NCI-H2171 (cell line): ENCODE measurements at regions not wholly inside any gene's neighbourhood (a gene's known extent, or its start where the extent isn't known, plus 50 kb on each side); places are given as distances from the start of the nearest gene placed in this dataset.
A peak's percentile ranks its signal among the peaks of the same experiment; 100 is the strongest.

Experiments
- DNase-seq: peaks from one replicate; lab custom pipeline; 2025; lab: John Stamatoyannopoulos, UW

- peak; percentile 68 for DNase-seq
Measured at GRCh38 chr7:10889266-10889898, 84.3 kb upstream of the PHF14 start.

- DNase-seq = peak; percentile 8
Measured at GRCh38 chr7:10908600-10908999, 65.1 kb upstream of the PHF14 start.

GRCh38 chr7:10910447-10910846, 63.2 kb upstream of the PHF14 start:
- no peak for DNase-seq

- no peak for DNase-seq
Measured at GRCh38 chr7:10912077-10912476, 61.6 kb upstream of the PHF14 start.

GRCh38 chr7:10913457-10913856, 60.2 kb upstream of the PHF14 start:
- no peak for DNase-seq

- DNase-seq = no peak
Measured at GRCh38 chr7:10918093-10918590, 55.5 kb upstream of the PHF14 start.

GRCh38 chr7:10919923-10920322, 53.7 kb upstream of the PHF14 start:
- no peak for DNase-seq
